MM.1S (cell line): ENCODE measurements at regions not wholly inside any gene's neighbourhood (a gene's known extent, or its start where the extent isn't known, plus 50 kb on each side); places are given as distances from the start of the nearest gene placed in this dataset.

Experiments
- EZH2 ChIP-seq: fragments of 300-600 bp; sonication (generic); optimal IDR thresholded peaks from 2 replicates; pipeline ENCODE3; 2017; ENCODE audit warnings: low read depth, mild to moderate bottlenecking, antibody characterized with exemption, low read length, mixed read lengths
- EZH2phosphoT487 ChIP-seq: fragments of 300-600 bp; sonication (generic); IDR thresholded peaks from 2 replicates; pipeline ENCODE4 v1.6.1; 2018; ENCODE audit warnings: antibody characterized with exemption, low read length
- TF ChIP-seq, protein P1 (sequence below): fragments of 300-600 bp; sonication (generic); IDR thresholded peaks from 2 replicates; pipeline ENCODE4 v1.5.1; 2016; ENCODE audit warnings: antibody characterized with exemption, low read length, mixed read lengths

DNA sequence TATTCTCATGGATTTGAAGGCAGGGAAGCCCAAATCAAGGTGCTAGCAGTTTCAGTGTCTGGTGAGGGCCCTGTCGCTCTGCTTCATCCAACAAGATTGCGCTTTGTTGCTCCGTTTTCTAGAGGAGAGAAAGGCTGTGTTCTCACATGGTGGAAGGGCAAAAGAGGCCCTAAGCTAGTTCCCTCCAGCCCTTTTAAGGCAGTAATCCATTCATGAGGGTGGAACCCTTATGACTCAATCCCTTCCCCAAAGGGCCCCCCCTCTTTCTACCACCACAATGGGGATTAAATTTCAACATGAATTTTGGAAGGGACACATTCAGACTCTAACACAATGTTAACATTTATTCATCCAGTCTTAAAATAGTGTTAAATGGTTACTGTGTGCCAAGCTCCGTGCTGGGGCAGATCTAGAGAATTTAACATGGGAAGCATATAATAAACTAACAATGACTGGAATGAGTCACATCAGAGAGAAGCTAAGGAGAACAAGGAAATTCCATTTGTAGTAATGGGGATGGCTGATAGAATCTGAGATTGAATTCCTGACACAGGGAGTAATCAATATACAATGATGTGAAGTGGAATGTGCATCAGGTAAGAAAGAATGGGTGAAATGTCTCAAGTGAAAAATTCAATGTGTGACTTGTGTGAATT, 382.8 kb upstream of the ZNF608 start:
- TF ChIP-seq, protein P1, sequence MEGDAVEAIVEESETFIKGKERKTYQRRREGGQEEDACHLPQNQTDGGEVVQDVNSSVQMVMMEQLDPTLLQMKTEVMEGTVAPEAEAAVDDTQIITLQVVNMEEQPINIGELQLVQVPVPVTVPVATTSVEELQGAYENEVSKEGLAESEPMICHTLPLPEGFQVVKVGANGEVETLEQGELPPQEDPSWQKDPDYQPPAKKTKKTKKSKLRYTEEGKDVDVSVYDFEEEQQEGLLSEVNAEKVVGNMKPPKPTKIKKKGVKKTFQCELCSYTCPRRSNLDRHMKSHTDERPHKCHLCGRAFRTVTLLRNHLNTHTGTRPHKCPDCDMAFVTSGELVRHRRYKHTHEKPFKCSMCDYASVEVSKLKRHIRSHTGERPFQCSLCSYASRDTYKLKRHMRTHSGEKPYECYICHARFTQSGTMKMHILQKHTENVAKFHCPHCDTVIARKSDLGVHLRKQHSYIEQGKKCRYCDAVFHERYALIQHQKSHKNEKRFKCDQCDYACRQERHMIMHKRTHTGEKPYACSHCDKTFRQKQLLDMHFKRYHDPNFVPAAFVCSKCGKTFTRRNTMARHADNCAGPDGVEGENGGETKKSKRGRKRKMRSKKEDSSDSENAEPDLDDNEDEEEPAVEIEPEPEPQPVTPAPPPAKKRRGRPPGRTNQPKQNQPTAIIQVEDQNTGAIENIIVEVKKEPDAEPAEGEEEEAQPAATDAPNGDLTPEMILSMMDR = no peak
- TF ChIP-seq EZH2 (no peak), EZH2phosphoT487 (no peak)
